ENCODE measurements at regions not wholly inside any gene's neighbourhood (a gene's known extent, or its start where the extent isn't known, plus 50 kb on each side); places are given as distances from the start of the nearest gene placed in this dataset.
"Not testable (repeated sequence)": the region's sequence is repeated elsewhere in the genome, so short reads cannot be mapped to it uniquely, and the experiment has no call there.

DNA sequence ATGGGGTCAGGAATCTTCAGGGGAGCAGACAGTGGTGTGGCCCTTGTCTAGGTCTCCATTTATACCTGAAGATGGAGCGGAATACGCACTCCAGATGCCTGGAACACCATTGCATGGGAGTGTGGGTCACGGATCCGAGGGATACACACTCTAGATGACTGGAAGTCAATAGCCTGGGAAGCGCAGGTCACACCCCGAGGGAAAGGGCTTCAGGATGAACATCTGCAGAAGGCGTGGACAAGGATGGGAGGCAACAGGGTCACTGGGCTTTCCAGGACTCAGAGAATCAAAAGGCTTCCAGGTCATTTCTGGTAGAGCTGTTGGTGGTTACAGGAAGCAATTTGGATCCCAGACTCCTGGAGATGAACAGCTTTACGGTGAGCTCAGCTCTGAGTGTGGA is 382.2 kb upstream of the KLF6 start:
- DNase-seq (ENCODE audit: low read depth): no peak

DNA sequence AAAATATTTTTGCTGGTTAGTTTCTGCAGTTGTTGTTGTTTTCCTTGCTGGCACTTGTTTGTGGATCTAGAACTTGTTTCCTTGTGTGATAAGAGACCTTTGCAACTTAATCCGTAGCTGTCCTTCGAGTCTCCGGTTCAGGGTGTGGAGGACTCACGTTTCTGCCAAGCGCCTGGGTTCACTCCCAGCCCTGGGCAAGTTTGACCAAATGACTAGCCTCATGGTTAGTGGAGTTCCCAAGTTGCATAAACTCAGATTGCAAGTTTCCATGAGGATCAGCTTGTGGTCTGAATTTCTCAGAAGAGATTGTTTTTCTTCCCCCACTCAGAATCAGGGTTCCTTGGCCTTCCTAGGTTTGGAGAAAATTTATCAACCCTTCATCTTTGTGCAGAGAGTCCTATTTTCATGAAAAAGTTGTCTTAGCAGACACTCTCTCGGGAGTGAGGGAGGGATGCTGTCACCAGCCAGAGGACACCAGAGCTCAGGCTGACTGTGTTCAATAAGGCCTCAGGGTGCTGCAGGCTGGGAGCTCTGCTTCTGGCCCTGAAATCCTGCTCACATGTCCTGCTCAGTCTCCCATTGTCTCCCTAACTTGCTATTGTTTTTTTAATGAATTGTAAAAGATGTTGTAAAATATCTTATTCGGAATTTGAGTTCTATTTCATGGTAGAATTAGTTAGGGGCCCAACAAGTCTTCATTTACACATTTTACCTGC is 377.7 kb upstream of the KLF6 start:
- DNase-seq (ENCODE audit: low read depth): no peak

DNA sequence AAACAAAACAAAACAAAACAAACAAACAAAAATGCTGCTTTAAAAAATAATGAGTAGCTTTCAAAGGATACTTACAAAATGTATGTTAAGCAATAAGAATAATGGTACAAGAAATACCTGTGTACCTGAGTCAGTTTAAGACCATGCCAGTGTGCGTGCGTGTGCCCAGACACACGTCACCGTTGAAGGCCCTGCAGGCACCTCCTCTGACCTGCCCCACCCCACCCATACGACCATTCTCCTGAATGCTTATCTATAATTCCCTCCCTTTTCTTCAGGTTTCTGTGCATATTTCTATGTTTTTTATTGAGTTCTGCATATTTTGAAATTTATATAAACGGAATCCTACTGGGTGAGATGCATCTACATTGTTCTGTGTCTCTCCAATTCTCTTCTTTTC is 374.2 kb upstream of the KLF6 start:
- DNase-seq (ENCODE audit: low read depth): no peak

DNA sequence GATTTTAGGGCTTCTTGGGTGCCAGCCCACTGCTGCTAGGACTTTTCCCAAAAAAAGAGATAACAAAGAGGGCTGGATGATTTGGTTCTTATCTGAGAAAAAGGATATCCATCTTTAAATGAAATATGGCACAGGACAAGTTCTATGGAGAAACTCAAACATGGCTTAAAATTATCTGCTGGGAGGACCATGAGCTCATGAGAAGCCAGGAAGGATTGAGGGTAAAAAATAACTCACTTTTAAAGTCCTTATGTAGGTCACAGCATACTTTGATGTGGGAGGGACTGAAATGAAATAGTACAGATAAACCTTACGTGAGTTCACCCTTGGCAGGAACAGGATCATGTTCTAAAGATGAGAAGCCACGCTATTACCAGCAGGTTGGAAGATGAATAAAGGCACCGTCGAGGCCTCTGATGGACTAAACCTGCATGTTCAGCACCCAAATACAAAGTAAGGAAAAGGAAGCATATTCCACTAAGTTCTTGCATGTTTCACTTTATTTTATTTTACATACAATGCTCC is 369.2 kb upstream of the KLF6 start:
- no peak for DNase-seq (ENCODE audit: low read depth)

DNA sequence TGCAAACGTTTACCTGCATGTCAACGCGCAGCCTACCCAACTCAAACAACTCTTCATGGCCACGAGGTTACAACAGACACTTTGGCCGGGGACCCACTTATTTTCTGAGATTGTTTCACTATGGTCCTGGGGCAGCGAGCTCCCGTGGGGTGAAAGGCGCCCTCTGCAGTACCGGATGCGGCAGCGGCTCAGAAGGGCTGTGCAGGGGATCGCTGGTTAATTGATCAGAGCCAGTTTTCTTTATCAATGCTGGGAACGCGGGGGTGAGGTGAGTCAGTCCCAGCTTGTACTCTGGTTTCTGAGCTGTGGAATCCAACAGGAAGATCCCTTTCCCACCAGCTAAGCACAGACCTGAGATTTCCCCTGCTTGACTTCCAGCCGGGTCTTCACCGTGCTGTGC is 366.5 kb upstream of the KLF6 start:
- DNase-seq (ENCODE audit: low read depth): no peak

DNA sequence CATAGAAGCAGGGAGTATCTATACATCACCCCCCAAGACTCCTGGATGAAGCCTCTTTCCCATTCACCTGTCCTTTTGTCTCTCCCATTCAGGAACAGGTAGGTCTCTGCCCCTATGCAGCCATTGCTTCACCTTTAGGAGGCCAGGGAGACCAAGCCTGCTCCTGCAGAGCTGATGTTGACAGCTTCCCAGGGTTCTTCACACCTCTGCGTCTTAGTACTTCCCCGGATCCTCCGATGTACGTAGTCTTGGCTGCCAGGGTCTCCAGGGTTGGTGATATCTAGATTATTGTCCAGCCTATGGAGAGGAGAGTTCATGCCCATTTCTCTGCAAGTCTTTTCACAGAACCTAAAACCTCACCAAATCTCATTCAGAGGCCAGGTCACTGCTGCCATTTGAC is 365.7 kb upstream of the KLF6 start:
- DNase-seq (ENCODE audit: low read depth): no peak

DNA sequence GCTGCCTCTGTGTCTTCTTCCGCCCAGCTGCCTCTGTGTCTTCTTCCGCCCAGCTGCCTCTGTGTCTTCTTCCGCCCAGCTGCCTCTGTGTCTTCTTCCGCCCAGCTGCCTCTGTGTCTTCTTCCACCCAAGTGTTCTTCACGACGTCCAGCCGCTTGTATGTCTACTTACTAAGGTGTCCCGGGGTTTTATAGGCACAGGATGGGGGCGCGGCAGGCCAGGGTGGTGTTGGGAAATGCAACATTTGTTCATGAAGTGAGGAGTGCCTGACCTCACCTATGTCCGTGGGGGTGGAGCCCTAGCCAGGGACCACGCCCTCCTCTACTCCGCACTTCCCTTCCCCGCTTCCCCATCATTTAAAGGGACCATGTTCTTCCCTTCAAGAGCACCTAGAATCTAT is 364.5 kb upstream of the KLF6 start:
- DNase-seq (ENCODE audit: low read depth): not testable (repeated sequence)

DNA sequence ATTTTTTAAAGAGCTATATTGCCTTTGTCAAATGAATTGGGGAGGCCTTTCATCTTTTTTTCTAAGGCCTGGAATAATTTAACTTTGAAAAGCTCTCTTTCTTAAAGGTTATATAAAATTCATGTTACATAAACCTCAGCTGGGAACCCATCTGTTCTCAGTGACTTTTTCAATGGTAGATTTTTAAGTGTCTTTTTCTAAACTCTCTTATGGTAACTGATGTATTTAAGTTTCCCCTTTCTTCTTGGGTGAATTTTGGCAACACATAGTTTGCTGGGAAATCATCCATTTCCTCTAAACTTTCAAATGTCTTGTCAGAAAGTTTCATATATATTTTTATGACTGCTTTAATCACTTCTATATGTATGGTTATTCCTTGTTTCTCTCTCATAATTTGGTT is 362.2 kb upstream of the KLF6 start:
- DNase-seq (ENCODE audit: low read depth): no peak

DNA sequence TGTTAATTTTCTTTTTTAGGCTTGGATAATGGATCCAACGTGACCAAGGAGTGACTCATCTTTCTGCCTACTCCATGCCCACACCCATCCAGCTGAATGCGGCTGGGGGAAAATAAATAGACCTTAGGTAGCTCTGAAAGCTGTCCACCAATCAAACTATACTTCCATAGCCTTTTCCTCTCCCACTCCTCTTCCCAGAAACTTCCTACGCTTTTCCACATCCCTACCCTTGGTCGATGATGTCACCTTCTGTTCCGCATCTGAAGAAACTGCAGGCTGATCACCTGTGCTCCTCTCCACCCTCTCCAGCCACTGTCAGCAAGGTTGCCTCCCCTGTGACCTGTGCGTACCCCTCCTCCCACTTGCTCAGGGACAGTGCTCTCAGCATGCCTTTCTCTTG is 359.8 kb upstream of the KLF6 start:
- peak; percentile 23 for DNase-seq (ENCODE audit: low read depth)

DNA sequence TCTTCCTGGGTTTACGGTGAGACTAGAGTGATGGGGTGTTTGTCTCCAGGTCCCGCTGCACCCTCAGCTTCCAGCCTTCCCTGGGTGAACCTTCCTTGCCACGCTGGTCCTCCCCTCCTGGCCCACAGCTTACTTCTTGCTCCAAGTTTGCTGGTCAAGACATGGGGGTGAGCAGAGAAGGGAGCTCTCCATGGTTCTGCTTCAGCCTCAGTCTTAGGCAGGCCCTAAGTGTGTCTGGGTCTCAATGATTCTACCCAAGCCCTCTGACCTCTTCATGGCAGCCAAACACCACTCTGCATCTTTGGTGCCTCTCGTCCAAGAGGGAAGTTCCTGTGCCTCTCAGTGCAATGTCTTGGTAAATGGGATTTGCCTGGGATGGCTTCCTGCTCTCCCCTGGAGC is 356.5 kb upstream of the KLF6 start:
- DNase-seq (ENCODE audit: low read depth): no peak

DNA sequence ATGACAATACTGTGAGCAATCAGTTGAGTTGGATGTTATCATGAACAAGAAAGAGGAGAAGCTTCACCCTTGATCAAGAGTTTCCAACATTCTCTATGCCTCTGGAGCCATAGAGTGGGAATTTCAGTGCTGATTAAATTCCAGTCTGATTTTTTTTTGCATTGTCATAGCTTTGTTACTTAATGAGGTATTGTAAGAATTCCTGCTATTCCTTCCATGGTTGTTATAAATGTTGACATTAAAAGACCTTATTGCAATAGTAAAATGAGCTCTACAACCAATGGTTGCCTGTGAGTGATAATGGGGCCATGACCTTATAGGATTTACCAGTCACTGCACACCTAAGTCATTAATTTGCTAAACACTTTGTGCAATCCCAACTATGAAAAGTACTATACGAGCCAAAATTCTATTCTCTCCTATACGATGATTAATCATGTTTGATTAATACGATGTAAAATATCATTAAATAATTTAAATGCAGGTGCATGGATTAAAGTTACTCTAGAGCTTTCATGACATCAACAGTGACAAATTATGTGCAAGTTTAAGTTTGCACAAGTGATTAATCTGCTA is 353.2 kb upstream of the KLF6 start:
- DNase-seq (ENCODE audit: low read depth): no peak

DNA sequence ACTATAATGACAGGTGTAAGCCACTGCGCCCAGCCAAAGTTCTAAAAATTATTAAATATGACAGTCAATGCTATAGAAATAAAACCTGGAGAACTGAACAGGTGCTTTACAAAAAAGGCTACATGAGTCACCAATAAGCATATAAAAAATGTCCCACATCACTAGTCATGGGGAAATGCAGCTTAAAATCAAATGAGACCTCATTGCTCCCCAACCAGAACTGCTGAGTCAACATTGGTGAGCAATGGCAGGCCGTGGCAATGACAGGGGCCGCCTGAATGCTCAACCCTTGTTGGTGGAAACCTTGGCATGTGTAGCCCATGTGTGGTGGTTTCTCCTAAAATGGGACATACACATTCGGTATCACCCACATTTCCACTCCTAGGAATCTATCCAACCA is 352.3 kb upstream of the KLF6 start:
- DNase-seq (ENCODE audit: low read depth): no peak

DNA sequence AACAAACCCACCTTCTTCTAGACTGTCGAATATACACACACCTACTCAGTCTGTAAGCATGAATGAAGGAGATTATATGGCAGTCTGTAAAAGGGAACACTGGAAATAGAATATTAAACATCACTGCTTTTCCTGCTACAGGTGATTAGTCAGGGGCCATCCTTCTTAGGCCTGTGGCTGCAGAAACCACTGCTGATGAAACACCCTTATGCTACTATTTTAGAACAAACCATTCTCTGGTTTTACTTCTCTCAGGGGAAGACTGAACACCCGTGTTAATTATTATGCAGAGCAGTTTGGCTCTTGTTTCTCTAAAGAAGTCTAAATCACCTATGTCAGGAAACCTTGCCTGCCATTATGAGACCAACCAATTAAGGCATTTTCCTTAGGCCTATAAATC is 351.1 kb upstream of the KLF6 start:
- DNase-seq (ENCODE audit: low read depth): no peak

DNA sequence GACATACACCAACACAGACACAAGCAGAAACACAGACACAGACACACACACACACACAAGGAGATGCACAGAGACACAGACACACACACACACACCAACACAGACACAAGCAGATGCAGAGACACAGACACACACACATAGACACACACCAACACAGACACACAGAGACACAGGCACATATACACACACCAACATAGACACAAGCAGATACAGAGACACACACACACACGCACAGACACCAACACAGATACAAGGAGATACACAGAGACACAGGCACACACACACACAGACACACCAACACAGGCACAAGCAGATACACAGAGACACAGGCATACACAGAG is 347.2 kb upstream of the KLF6 start:
- DNase-seq (ENCODE audit: low read depth): no peak

DNA sequence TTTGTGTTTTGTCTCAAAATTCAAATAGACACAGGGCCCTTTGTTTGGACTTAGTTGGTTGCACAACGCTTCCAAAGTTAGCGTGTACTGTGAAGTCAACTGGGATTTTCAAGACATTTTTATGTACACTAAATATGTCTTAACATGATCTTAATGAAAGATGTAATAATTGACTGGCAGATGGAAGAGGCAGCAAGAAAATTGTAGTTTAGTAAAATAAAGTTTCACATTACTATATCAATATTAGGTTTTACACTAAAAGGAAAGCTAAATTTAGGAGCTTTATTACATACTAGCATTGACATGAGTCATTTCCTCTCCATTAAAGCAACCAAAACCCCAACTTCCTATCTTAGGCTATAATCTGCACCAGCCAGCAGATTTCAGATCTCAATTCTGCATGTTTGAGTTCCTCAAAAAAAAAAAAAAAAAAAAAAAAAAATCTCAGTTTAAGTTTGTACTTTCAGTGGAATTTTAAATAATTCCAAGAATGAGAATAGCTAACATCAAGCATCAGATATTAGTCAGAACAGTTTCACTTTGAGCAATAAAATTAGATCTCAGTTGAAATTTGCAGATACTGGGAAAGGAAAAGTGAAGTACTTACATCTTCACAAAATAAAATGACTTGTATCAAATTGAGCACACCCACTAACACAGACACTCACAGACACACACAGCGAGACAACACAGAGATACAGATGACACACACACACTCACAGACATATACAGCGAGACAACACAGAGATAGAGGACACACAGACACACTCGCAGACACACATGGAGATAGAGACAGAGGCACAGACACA is 346.6 kb upstream of the KLF6 start:
- peak; percentile 86 for DNase-seq (ENCODE audit: low read depth)

DNA sequence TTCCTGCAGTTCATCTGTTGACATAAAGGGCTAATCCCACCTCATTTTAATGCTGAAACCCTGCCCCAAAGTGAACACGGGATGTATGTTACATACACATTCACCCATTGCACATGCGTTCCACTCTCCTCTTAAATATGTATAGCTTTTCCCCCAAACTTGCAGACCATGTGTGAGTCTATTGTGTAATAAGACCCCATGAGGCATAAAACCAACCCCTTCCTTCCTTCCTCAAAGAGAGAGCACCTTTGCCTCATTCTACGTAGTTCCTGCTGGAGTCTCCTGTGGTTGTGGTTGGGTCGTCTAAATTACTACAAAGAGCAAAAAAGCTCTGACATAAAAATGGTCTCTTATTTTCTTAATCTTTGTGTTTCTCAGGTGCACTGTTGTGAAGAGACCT is 345.7 kb upstream of the KLF6 start:
- DNase-seq (ENCODE audit: low read depth): no peak

DNA sequence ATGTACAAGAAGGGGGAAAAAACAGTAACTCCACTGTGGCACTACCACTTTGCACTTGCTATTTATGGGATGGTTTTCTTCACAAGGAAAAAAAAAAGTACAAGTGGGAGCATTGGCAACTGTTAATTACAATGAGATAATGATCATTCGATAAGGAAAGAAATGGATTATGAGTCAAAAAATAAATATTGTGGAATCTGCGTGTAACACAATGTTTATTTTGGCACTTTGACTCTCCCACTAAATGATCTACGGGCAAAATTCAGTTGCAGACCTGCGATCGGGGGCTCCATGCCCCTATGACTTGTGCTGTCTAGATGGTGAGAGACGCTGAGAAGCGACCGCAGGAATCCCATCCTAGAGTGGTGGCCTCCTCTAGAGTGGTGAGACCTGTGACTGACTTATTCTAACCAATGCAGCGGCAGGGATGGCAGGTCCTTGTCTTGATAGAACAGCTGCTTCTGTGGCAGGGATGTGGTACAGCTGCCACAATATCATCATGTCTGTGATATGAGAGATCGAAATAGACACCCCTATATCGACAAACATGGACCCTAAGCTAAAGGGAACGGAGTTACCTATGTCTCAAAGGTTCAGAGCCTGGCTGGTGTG is 345.0 kb upstream of the KLF6 start:
- DNase-seq (ENCODE audit: low read depth): no peak

DNA sequence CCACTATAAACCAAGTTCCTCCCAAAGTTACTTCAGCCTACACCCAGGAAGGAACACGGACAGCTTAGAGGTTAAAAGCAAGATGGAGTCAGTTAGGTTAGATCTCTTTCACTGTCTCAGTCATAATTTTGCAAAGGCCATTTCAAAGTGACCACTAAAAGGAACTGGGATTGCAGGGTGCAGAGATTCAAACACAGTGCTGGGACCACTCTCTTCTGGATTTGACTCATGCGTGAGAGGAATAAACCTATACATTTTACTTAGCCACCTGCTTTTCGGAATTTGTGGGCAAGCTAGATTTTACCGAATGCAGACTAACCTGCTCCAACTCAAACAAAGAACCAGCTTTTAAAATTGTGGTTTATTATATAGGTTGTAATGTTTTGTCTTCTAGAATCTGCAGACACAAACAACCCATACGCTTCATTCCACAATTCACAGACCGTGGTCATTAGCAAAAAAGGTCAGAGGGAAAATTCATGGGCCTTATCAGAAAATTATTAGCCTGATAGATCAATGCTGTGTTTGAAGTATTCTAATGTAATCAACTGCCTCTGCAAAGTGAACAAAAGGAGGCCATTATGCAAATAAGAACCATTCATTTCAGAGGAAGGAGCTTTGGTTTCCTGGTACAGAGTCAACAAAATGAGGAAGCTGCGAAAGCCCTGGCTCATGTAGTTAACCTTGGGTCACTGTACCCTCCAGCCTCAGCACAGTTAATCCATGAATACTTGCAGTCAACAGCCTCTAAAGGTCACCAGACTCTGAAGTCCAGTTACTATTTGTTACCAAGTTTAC is 342.7 kb upstream of the KLF6 start:
- no peak for DNase-seq (ENCODE audit: low read depth)

DNA sequence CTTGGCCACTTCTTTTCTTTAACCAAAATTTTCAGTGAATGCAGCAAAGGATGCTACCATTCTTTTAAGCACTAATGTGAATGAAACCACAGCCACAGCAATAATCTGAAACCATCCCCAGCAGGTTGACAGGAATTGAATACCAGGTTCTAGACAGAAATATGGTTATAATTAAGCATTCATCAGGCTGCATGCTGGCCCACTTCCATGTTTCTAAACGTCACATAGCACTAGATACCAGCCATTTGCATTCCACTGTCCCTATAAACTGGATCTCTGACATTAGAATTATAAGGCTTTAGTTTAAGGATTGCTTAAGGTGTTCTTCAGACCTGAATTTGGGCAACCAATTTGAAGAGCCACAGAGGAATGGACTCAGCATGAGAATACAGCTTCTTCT is 340.8 kb upstream of the KLF6 start:
- no peak for DNase-seq (ENCODE audit: low read depth)

DNA sequence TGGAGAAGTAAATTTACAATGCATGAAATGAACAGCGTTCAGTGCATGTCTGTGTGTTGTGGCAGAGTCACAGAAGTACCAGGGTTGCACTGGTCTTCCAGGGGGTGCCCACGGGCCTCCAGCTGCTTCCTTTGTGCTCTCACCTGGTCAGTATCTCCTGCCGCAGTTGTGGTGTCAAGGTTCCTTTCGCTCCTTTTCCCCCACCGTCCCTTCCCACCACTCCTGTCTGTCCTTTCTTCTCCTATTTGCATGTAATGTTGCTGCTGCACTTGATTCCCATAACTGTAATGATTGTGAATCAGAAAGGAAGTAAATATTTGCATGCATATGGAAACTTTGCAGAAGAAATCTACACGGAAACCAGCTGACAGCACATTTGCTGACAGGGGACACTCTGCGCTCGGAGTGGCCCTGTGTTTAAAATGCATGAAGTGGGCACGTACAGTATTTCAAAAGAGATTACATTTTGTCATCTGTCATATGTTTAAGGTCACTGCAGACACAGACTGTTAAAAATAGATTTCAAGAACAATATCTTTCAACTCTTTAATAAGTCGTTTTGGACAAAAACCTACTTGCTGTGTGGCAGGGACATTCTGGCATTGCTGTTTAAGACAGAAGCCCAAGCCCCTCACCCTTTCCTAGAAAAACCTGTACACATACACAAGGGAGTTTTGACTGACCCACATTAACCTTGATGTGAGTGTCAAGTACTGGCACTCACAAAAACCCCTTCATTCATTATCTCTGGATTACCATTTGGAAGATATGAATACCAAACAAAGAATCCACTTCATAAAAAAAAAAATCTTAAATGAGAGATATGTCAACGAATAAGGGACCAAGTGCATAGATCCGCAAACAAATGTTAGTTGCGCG is 336.7 kb upstream of the KLF6 start:
- no peak for DNase-seq (ENCODE audit: low read depth)
